ENCODE measurements at regions not wholly inside any gene's neighbourhood (a gene's known extent, or its start where the extent isn't known, plus 50 kb on each side); places are given as distances from the start of the nearest gene placed in this dataset.

- in situ Hi-C loops (cut with MboI; ENCODE audit: low sequenced_read_pairs) = loop anchor here (25.0 kb wide), 1 partner anchor 102 kb away; no protein-coding TSS in a partner anchor
Measured at GRCh38 chr11:92885600-92885999, 83.9 kb upstream of the MTNR1B start.

GRCh38 chr11:92886243-92886905, 83.1 kb upstream of the MTNR1B start:
- in situ Hi-C loops (cut with MboI; ENCODE audit: low sequenced_read_pairs) = loop anchor here (25.0 kb wide), 1 partner anchor 101 kb away; no protein-coding TSS in a partner anchor

GRCh38 chr11:92888696-92889095, 80.8 kb upstream of the MTNR1B start:
- in situ Hi-C loops (cut with MboI; ENCODE audit: low sequenced_read_pairs) = loop anchor here (25.0 kb wide), 1 partner anchor 99 kb away; no protein-coding TSS in a partner anchor

- in situ Hi-C loops (cut with MboI; ENCODE audit: low sequenced_read_pairs) = loop anchor here (25.0 kb wide), 1 partner anchor 96 kb away; no protein-coding TSS in a partner anchor
Measured at GRCh38 chr11:92890846-92891245, 78.6 kb upstream of the MTNR1B start.

GRCh38 chr11:92892802-92893684, 76.4 kb upstream of the MTNR1B start:
- in situ Hi-C loops (cut with MboI; ENCODE audit: low sequenced_read_pairs) = loop anchor here (25.0 kb wide), 1 partner anchor 94 kb away; no protein-coding TSS in a partner anchor

- in situ Hi-C loops (cut with MboI; ENCODE audit: low sequenced_read_pairs) = loop anchor here (25.0 kb wide), 1 partner anchor 93 kb away; no protein-coding TSS in a partner anchor
Measured at GRCh38 chr11:92894197-92894596, 75.3 kb upstream of the MTNR1B start.

- in situ Hi-C loops (cut with MboI; ENCODE audit: low sequenced_read_pairs) = loop anchor here (25.0 kb wide), 1 partner anchor 90 kb away; no protein-coding TSS in a partner anchor
Measured at GRCh38 chr11:92897487-92897886, 72.0 kb upstream of the MTNR1B start.

GRCh38 chr11:92902417-92902816, 67.0 kb upstream of the MTNR1B start:
- in situ Hi-C loops (cut with MboI; ENCODE audit: low sequenced_read_pairs) = no loop called here

- in situ Hi-C loops (cut with MboI; ENCODE audit: low sequenced_read_pairs) = no loop called here
Measured at GRCh38 chr11:92907671-92908070, 61.8 kb upstream of the MTNR1B start.

- in situ Hi-C loops (cut with MboI; ENCODE audit: low sequenced_read_pairs) = no loop called here
Measured at GRCh38 chr11:92909214-92909613, 60.2 kb upstream of the MTNR1B start.

GRCh38 chr11:92911478-92911877, 58.0 kb upstream of the MTNR1B start:
- in situ Hi-C loops (cut with MboI; ENCODE audit: low sequenced_read_pairs) = no loop called here

GRCh38 chr11:92915551-92915950, 53.9 kb upstream of the MTNR1B start:
- in situ Hi-C loops (cut with MboI; ENCODE audit: low sequenced_read_pairs) = no loop called here

- in situ Hi-C loops (cut with MboI; ENCODE audit: low sequenced_read_pairs) = no loop called here
Measured at GRCh38 chr11:92916299-92916698, 53.2 kb upstream of the MTNR1B start.

- in situ Hi-C loops (cut with MboI; ENCODE audit: low sequenced_read_pairs) = no loop called here
Measured at GRCh38 chr11:92917927-92918326, 51.5 kb upstream of the MTNR1B start.

- in situ Hi-C loops (cut with MboI; ENCODE audit: low sequenced_read_pairs) = no loop called here
Measured at GRCh38 chr11:92919048-92919447, 50.4 kb upstream of the MTNR1B start.

Data from HL-60/S4 treated with phorbol 12-myristate 13-acetate at 8.2 ng/mL for 4 days and 3 days (cell line).